ENCODE measurements at regions not wholly inside any gene's neighbourhood (a gene's known extent, or its start where the extent isn't known, plus 50 kb on each side); places are given as distances from the start of the nearest gene placed in this dataset.

- no peak for TF ChIP-seq CTCF (conservative IDR thresholded peaks at IDR 0.05)
These were observed 201.7 kb downstream of the TM2D1 start for GRCh38 chr1:61523229-61523628.

GRCh38 chr1:61520401-61520800 is 204.5 kb downstream of the TM2D1 start:
- no peak for TF ChIP-seq CTCF (conservative IDR thresholded peaks at IDR 0.05)
- no peak overlapping the region for H3K27ac ChIP-seq

More at GRCh38 chr1:61523229-61523628, 201.7 kb downstream of the TM2D1 start:
- H3K27ac ChIP-seq, result no peak overlapping the region

GRCh38 chr1:61519631-61520030 is 205.3 kb downstream of the TM2D1 start:
- no peak overlapping the region for H3K27ac ChIP-seq
- TF ChIP-seq CTCF (conservative IDR thresholded peaks at IDR 0.05), result no peak

- TF ChIP-seq CTCF (conservative IDR thresholded peaks at IDR 0.05), result no peak
- H3K27ac ChIP-seq, result no peak overlapping the region
These were observed 206.1 kb downstream of the TM2D1 start for GRCh38 chr1:61518670-61519400.

- TF ChIP-seq CTCF (conservative IDR thresholded peaks at IDR 0.05), result no peak
These were observed 207.6 kb downstream of the TM2D1 start for GRCh38 chr1:61517345-61517744.

GRCh38 chr1:61515096-61515495 is 209.8 kb downstream of the TM2D1 start:
- no peak for TF ChIP-seq CTCF (conservative IDR thresholded peaks at IDR 0.05)
- H3K27ac ChIP-seq, result no peak overlapping the region

More at GRCh38 chr1:61517345-61517744, 207.6 kb downstream of the TM2D1 start:
- H3K27ac ChIP-seq, result no peak overlapping the region

Measured in VCaP (cell line).